MM.1S (cell line): ENCODE measurements at regions not wholly inside any gene's neighbourhood (a gene's known extent, or its start where the extent isn't known, plus 50 kb on each side); places are given as distances from the start of the nearest gene placed in this dataset.

ENCODE experiments used
- CTCF ChIP-seq: fragments of 300-600 bp; sonication (generic); IDR thresholded peaks from 2 replicates; pipeline ENCODE4 v1.5.1; 2016; ENCODE audit warnings: antibody characterized with exemption, low read length, mixed read lengths
- EZH2 ChIP-seq: fragments of 300-600 bp; sonication (generic); optimal IDR thresholded peaks from 2 replicates; pipeline ENCODE3; 2017; ENCODE audit warnings: low read depth, mild to moderate bottlenecking, antibody characterized with exemption, low read length, mixed read lengths

- no peak for TF ChIP-seq CTCF
- no peak for TF ChIP-seq EZH2
Observed at GRCh38 chr14:22492622-22493542, 96.1 kb downstream of the DAD1 start.
